Left ventricle myocardium inferior (tissue), 1 donor: ENCODE measurements at regions not wholly inside any gene's neighbourhood (a gene's known extent, or its start where the extent isn't known, plus 50 kb on each side); places are given as distances from the start of the nearest gene placed in this dataset.

Experiments
- DNase-seq: peaks from one replicate; pipeline ENCODE4 v3.0.0-alpha.2; 2020
- H3K27ac ChIP-seq: fragments of 200-600 bp; replicated peaks from 2 replicates; pipeline ENCODE4 v1.8.0; 2021
- H3K27me3 ChIP-seq: fragments of 200-600 bp; 2 replicates; pipeline ENCODE4 v1.8.0; 2021; ENCODE audit warnings: low read depth
- H3K36me3 ChIP-seq: fragments of 200-600 bp; 2 replicates; pipeline ENCODE4 v1.8.0; 2021
- H3K4me1 ChIP-seq: fragments of 200-600 bp; 2 replicates; pipeline ENCODE4 v1.8.0; 2021
- H3K4me3 ChIP-seq: fragments of 200-600 bp; 2 replicates; pipeline ENCODE4 v1.8.0; 2021; ENCODE audit warnings: mild to moderate bottlenecking, moderate library complexity
- H3K9me3 ChIP-seq: fragments of 200-600 bp; replicated peaks from 2 replicates; pipeline ENCODE4 v1.8.0; 2021
- CTCF ChIP-seq: fragments of 200-600 bp; IDR thresholded peaks from 2 replicates; pipeline ENCODE4 v1.8.0; 2021; ENCODE audit warnings: antibody characterized with exemption, mild to moderate bottlenecking, borderline replicate concordance
- intact Hi-C: fragments of 100-400 bp; cut with micrococcal nuclease; formaldehyde crosslinking; loops from one replicate; pipeline ENCODE4 v1.11.0; 2022
- donor health status: DM: no; HTN: yes; CAD: no; lungs with severe emphysema.

- Histone ChIP-seq H3K4me1 (no peaks in the 10 kb centered on the region), H3K27ac (no peak overlapping the region), H3K36me3 (no peaks in the 10 kb centered on the region), H3K9me3 (no peaks in the 10 kb centered on the region), H3K27me3 (no peaks in the 10 kb centered on the region), H3K4me3 (no peak overlapping the region)
- intact Hi-C loops, result no loop called here
- no peak for TF ChIP-seq CTCF
- no peak for DNase-seq
Observed at GRCh38 chrX:46333550-46333949, 211.7 kb downstream of the ZNF674 start.

DNA sequence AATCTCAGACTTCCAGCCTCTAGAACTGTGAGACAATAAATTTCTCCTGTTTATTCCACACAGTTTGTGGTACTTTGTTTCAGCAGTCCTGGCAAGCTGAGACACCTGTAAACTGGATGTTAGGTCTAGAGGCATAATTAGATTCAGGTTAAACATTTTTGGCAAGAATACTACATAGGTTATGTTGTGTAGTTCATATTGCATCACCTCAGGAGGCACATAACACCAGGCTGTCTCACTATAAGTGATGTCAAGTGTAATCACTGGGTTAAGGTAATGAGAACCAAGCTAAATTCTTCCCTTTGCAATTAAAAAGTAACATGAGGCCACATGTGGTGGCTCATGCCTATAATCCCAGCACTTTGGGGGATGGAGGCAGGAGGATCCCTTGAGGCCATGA, 214.2 kb downstream of the ZNF674 start:
- Histone ChIP-seq H3K4me3 (no peak overlapping the region), H3K9me3 (no peaks in the 10 kb centered on the region), H3K4me1 (no peaks in the 10 kb centered on the region), H3K27me3 (no peaks in the 10 kb centered on the region), H3K27ac (no peak overlapping the region), H3K36me3 (no peaks in the 10 kb centered on the region)
- intact Hi-C loops, result no loop called here
- DNase-seq, result no peak
- TF ChIP-seq CTCF, result no peak

- Histone ChIP-seq H3K27ac (no peak overlapping the region), H3K27me3 (no peaks in the 10 kb centered on the region), H3K9me3 (no peaks in the 10 kb centered on the region), H3K36me3 (no peaks in the 10 kb centered on the region), H3K4me3 (no peak overlapping the region), H3K4me1 (no peaks in the 10 kb centered on the region)
- DNase-seq, result no peak
- intact Hi-C loops, result no loop called here
- no peak for TF ChIP-seq CTCF
Observed at GRCh38 chrX:46330513-46330912, 214.7 kb downstream of the ZNF674 start.

DNA sequence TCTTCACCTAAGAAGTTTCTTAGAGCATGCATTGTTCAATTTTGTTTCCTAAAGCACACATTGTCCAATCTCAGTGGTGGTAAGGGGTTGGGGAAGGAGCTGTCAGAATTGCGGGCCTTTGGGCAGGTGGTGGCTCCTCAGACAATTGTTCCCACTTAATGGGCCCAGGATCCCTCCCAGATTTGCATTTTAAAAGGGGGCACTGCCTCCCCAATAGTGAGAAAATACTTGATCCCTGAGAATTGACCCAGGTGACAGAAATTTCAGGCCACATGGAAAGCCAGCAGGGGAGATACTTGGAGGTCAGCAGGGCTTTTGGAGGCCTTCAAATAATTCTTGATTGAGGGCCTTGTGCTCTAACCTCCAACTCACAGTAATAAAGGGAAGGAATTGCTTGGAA, 217.1 kb downstream of the ZNF674 start:
- H3K27ac ChIP-seq, result peak overlapping the region; percentile 78
- intact Hi-C loops, result no loop called here
- no peak for DNase-seq
- no peak for TF ChIP-seq CTCF
- no peaks in the 10 kb centered on the region for H3K4me1 ChIP-seq
- H3K27me3 ChIP-seq, result no peaks in the 10 kb centered on the region
- no peak overlapping the region for H3K4me3 ChIP-seq
- no peaks in the 10 kb centered on the region for H3K36me3 ChIP-seq
- no peaks in the 10 kb centered on the region for H3K9me3 ChIP-seq

- Histone ChIP-seq H3K4me3 (peak overlapping the region; percentile 58), H3K9me3 (no peaks in the 10 kb centered on the region), H3K27me3 (no peaks in the 10 kb centered on the region), H3K36me3 (no peaks in the 10 kb centered on the region), H3K4me1 (no peaks in the 10 kb centered on the region), H3K27ac (peak overlapping the region; percentile 78)
- TF ChIP-seq CTCF, result no peak
- DNase-seq, result peak; percentile 15
- intact Hi-C loops, result no loop called here
Observed at GRCh38 chrX:46327566-46328115, 217.6 kb downstream of the ZNF674 start.

GRCh38 chrX:46326161-46326560, 219.1 kb downstream of the ZNF674 start:
- peak overlapping the region; percentile 58 for H3K4me3 ChIP-seq
- intact Hi-C loops, result no loop called here
- no peak for DNase-seq
- H3K27me3 ChIP-seq, result no peaks in the 10 kb centered on the region
- H3K36me3 ChIP-seq, result no peaks in the 10 kb centered on the region
- H3K4me1 ChIP-seq, result no peaks in the 10 kb centered on the region
- TF ChIP-seq CTCF, result no peak
- H3K9me3 ChIP-seq, result no peaks in the 10 kb centered on the region
- peak overlapping the region; percentile 78 for H3K27ac ChIP-seq
